Stimulated activated CD4-positive, alpha-beta T cell treated with anti-CD3 and anti-CD28 coated beads, Interleukin-15, amount 100 ng/mL, for 24 hours (primary cell): ENCODE measurements at regions not wholly inside any gene's neighbourhood (a gene's known extent, or its start where the extent isn't known, plus 50 kb on each side); places are given as distances from the start of the nearest gene placed in this dataset.
"Not testable (repeated sequence)": the region's sequence is repeated elsewhere in the genome, so short reads cannot be mapped to it uniquely, and the experiment has no call there.

ENCODE experiments used
- DNase-seq: peaks from one replicate; pipeline ENCODE4 v3.0.0-alpha.2; 2020

DNA sequence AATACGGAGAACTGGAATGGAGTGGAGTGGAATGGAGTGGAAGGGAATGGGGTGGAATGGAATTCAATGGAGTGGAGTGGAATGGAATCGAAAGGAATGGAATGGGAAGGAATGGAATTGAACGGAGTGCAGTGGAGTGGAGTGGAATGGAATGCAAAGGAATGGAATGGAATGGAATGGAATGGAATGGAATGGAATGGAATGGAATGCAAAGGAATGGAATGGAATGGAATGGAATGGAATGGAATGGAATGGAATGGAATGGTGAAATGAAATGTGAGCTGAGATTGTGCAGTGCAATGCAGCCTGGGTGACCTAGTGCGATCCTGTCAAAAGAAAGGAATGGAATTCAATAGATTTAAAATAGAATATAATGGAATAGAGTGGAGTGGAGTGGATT is 357.3 kb upstream of the WSB1 start:
- not testable (repeated sequence) for DNase-seq

DNA sequence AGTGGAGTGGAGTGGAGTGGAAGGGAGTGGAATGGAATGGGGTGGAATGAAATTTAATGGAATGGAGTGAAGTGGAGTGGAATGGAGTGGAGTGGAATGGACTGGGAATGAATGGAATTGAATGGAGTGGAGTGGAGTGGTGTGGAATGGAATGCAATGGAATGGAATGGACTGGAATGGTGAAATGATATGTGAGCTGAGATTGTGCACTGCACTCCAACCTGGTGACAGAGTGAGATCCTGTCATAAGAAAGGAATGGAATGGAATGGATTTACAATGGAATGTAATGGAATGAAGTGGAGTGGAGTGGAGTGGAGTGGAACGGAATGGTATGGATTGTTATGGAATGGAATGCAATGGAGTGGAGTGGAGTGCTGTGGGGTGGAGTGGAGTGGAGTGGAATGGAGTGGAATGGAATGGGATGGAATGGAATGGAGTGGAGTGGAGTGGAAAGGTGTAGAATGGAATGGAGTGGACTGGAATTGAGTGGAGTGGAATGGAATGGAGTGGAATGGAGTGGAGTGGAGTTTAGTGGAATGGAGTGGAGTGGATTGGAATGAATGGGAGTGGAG is 356.1 kb upstream of the WSB1 start:
- DNase-seq: not testable (repeated sequence)

DNA sequence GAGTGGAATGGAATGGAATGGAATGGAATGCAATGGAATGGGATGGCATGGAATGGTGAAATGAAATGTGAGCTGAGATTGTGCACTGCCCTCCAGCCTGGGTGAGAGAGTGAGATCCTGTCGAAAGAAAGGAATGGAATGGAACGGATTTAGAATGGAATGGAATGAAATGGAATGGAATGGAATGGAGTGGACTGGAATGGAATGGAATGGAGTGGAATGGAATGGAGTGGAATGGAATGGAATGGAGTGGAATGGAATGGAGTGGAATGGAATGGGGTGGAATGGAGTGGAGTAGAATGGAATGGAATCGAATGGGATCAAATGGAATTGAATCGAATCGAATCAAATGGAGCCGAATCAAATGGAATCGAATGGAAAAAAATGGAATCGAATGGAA is 354.2 kb upstream of the WSB1 start:
- not testable (repeated sequence) for DNase-seq

DNA sequence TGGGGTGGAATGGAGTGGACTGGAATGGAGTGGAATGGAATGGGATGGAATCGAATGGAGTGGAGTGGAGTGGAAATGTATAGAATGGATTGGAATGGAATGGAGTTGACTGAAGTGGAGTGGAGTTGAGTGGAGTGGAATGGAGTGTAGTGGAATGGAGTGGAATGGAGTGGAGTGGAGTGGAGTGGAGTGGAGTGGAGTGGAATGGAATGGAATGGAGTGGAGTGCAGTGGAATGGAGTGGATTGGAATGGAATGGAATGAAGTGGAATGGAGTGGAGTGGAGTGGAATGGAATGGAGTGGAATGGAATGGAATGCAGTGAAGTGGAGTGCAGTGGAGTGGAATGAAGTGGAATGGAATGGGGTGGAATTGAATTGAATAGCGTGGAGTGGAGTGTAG is 353.3 kb upstream of the WSB1 start:
- not testable (repeated sequence) for DNase-seq

DNA sequence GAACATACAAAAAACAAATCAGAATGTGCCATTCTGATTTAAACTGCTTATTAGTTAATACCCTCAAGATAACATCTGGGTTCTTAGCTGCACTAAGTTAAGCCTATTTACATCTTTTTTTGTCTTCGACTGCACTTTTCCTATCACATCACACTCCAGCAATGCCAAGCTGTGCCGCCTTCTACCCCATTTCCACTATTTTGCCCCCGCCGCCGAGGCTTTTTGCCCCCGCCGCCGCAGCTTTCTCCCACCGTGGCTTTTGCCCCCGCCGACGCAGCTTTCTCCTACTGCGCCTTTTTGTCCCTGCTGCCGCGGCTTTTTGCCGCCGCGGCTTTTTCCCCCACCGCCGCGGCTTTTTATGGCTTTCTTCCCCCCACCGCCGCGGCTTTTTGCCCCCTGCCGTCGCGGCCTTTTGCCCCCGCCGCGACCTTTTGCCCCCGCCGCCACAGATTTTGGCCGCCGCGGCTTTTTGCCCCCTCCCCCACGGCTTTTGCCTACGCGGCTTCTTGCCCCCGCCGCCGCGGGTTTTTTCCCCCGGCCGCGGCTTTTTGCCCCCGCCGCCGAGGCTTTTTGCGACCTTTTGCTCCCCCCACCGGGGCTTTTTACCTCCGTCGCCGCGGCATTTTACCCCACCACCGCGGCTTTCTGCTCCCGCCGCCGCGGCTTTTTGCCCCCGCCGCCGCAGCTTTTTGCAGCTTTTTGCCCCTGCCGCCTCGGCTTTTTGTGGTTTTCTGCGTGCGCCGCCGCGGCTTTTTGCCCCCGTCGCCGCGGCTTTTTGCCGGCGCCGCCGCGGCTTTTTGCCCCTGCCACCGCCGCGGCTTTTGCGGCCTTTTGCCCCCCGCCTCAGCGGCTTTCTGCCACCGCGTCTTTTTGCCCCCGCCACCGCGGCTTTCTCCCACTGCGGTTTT is 331.4 kb upstream of the WSB1 start:
- DNase-seq: no peak

DNA sequence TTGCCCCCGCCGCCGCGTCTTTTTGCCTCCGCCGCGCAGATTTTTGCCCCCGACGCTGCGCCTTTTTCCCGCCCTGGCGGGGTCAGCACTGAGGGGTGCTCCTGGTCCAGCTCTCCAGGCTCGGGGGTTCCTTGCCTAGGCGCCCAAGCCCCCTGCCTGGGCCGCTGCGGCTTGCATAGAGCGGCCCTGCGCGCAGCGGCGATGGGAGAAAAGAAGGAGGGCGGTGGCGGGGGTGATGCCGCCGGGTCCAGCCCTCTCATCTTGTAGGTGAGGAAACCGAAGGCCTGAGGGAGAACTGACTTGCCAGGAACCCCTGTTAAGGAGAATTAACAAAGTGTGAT is 330.8 kb upstream of the WSB1 start:
- DNase-seq: no peak

DNA sequence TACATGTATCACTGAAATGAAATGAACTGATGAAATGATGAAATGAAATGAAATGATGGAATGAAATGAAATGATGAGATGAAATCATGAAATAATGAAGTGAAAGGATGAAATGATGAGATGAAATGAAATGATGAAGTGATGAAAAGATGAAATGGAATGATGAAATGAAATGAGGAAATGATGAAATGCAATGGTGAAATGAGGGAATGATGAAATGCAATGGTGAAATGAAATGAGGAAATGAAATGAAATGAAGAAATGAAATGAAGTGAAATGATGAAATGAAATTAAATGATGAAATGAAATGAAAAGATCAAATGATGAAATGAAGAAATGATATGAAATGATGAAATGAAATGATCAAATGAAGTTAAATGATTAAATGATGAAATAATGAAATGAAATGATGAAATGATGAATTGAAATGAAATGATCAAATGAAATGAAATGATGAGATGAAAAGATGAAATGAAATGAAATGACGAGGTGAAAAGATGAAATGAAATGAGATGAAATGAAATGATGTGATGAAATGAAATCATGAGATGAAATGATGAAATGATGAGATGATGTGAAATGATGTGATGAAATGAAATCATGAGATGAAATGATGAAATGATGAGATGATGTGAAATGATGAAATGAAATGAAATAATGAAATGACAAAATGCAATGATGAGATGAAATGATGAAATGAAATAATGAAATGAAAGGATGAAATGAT is 327.9 kb upstream of the WSB1 start:
- DNase-seq: not testable (repeated sequence)

DNA sequence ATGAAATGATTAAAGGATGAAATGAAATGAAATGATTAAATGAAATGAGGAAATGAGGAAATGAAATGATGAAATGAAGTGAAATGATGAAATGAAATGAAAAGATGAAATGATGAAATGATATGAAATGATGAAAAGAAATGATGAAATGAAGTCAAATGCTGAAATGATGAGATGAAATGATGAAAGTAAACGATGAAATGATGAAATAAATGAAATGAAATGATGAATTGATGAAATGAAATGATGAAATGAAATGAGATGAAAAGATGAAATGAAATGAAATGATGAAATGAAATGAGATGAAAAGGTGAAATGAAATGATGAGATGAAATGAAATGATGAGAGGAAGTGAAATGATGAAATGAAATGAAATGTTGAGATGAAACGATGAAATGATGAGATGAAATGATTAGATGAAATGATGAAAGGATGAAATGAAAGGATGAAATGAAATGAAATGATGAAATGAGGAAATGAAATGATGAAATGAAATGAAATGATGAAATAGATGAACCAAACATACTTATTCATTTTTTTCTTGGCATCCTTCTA is 327.2 kb upstream of the WSB1 start:
- DNase-seq: not testable (repeated sequence)

DNA sequence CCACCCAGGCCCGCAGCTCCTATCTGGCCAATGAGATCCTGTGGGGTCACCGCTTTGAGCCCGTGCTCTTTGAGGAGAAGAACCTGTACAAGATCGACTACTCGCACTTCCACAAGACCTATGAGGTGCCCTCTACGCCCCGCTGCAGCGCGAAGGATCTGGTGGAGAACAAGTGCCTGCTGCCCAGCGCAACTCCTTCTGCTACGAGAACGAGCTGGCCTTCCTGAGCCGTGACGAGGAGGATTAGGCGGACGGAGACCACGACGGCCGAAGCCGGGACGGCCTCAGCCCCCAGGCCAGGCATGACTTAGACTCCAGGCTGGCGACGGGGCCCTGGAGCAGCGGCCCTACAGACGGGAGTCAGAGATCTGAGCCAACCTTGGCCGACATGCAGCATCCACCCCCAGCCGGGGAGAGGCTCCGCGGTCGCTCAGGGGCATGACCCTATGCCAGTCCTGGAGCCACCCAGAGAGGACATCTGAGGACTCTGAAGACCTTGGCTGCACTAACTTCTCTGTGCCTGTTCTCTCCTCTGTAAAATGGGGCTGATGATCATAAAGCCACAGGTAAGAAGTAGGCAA is 312.0 kb upstream of the WSB1 start:
- DNase-seq: not testable (repeated sequence)

DNA sequence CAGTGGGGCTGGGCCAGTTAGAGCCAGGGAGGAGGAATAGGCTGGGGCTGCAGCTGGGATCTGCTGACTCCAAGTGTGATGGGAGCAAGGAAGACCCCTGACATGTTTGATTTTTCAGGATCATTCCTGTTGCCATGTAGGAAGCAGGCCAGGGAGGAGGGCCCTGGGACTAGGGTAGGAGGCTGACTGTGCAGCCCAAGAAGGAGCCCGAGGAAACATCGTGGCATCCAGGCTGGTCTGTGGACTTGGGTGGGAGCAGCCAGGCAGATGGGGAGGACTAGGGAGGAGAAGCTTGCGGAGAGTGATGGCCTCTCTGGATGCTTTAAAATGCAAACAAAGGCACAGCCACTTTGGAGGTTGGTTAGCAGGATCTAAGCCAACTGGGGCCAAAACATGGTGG is 311.4 kb upstream of the WSB1 start:
- DNase-seq: not testable (repeated sequence)

DNA sequence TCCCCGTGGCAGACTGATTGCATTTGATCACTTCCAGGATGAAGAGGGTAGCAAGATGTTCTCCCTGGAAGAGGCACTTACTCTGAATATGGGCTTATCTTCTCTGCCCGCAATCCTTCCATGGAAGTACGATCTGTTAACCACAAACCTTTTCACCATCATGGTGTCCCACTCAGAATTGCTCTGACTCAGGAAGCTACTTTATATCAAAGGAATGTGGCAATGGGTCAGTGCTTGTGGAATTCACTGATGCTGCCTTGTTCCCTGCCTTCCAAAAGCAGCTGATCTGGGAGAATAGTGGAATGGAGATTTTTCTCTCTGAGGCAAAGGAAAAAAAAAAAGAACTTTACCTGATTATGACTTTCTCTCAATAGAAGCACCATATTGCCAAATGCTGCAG is 306.1 kb upstream of the WSB1 start:
- DNase-seq: not testable (repeated sequence)

DNA sequence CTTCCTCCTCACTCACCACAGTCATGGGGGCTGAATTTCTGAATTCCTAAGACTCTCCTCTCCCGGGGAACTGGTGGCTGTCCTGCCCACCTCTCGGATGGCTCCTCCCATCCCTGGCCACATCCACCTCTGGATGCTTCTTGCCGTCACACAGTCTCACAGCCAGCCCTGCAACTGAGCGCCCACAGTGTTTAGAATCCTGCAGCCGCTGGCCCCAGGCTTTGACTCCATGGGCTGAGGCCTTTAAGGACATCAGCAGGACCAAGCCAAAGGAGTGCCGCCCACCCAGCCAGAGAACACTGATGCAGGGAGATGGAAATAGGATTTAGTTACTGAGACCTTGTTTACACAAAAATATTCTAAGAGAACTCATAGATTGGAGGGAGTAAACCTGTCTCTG is 299.3 kb upstream of the WSB1 start:
- not testable (repeated sequence) for DNase-seq

DNA sequence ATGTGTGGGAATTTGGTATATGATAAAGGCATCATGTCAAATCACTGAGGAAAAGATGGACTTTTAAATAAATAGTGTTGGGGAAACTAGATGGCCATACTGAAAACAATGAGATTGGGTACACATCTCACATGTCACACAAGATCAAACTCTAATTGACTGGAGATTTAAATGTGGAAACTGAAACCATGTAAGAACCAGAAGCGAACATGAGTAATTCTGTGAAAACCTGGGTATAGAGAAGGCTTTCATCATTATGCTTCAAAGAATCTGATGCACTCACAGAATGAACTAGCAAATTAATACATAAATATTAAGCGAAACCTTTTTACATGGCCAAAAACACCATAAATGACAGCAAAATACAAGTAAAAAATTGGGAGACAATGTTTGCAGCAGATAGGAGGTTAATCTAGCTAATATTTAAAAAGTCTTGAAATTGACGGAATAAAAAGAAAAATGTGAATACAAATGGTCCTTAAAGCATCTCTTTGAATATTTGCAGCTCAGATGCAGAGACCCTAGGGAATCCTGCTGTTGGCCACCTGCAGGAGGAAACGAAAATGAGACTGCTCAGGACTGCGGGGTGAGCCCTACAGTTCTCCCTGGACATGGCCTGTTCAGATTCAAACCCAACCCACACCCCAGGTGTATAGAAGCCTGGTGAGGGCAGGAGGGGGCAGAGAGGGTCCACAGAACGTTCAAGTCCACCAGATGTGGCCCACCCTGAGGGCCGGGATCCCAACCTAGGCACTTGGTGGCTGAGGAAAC is 297.6 kb upstream of the WSB1 start:
- not testable (repeated sequence) for DNase-seq

DNA sequence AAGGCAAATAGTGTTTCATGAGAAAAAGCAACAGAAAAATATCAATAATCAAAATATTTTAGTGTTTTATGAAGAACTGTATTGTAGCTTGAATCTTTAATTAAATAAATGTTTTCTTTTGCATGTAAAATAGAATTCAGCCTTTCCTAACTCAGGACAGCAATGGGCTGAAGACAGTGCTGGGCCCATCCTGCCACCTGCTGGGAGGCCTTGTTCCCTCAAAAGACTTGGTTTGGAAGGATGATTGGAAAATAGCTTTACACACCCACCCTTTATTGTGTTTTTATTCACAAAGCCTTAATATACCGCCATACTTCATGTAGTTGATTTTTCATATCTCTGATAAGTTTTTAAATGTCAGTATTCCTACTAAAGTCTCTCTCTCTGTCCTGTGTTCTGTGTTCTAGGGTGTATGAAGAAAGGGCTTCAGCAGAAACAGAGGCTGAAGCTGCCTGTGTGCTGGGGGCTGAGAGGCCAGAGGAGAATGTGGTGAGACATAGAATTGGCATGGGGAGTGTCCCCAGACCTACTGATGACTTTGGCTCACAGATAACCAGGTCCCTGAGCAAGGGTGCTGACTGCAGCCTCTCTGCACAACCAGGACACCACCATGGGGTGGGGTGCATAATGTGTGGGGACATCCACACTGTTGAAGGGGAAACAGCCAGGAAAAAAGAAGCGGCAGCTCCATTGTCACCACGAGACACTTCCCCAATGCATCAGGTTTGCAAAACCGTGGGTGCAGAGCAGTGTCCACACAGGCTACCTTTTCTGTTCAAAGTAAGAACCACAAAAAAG is 286.0 kb upstream of the WSB1 start:
- DNase-seq: not testable (repeated sequence)

DNA sequence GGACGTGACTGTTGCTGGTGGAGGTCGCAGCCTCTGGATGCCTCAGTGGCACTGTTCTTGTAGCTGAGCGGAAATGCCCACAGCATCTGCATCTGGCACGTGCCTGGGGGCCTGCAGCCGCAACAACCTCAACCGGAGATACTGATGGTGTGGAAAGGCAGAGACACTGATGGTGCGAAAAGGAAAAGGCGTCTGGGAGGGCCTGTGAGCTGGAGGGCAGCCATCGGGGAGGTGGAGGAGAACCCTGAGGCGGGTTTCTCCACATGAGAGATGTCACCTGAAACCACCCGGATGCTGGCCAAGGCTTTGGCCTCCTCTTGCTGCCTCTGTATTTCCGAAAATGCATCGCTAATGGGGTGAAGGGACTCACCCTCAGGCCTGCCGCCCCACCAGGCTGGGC is 284.8 kb upstream of the WSB1 start:
- no peak for DNase-seq

DNA sequence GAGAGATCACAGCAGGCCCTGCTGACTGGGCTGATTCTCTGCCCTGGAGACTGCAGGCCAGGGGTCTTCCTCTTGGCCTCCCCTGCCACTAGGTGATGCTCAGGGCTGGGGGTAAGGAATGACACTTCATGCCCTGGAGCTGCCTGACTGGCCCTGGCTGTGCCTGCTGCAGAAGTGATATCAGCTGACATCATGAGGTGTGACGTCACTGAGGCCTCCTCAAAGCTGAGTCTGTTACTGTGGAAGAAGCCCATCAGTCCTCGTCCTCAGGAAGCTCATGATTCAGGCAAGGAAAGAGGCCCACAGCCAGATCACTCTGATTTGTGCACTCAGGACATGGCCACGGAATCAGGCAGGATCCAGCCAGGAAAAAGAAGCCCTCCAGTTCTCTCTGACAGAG is 283.8 kb upstream of the WSB1 start:
- not testable (repeated sequence) for DNase-seq

DNA sequence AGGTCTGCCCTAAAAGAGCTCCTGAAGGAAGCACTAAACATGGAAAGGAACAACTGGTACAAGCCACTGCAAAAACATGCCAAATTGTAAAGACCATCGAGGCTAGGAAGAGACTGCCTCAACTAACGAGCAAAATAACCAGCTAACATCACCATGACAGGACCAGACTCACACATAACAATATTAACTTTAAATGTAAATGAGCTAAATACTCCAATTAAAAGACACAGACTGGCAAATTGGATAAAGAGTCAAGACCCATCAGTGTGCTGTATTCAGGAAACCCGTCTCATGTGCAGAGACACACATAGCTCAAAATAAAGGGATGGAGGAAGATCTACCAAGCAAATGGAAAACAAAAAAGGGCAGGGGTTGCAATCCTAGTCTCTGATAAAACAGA is 263.4 kb upstream of the WSB1 start:
- not testable (repeated sequence) for DNase-seq

DNA sequence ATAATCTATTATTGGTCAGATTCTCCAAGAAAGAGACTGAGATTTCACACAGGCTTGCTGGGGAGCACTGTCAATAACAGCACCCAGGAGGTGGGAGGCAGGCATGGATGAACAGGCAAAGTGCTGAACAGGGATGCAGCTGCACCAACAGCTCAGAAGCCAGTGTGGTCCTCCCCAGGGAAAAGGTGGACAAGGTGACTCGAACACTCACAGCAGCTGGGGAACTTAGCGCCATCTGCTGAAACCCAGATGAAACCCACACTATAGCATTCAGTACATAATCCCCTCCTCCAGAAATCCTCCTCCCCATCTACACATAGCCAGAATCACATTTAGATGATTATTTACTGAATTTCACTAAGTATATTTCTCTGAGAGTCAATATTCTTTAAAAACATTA is 255.2 kb upstream of the WSB1 start:
- peak; percentile 4 for DNase-seq

DNA sequence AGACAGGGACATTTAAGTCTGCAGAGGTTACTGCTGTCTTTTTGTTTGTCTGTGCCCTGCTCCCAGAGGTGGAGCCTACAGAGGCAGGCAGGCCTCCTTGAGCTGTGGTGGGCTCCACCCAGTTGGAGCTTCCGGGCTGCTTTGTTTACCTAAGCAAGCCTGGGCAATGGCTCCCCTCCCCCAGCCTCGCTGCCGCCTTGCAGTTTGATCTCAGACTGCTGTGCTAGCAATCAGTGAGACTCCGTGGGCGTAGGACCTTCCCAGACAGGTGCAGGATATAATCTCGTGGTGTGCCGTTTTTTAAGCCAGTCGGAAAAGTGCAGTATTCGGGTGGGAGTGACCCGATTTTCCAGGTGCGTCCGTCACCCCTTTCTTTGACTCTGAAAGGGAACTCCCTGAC is 248.9 kb upstream of the WSB1 start:
- DNase-seq: not testable (repeated sequence)

DNA sequence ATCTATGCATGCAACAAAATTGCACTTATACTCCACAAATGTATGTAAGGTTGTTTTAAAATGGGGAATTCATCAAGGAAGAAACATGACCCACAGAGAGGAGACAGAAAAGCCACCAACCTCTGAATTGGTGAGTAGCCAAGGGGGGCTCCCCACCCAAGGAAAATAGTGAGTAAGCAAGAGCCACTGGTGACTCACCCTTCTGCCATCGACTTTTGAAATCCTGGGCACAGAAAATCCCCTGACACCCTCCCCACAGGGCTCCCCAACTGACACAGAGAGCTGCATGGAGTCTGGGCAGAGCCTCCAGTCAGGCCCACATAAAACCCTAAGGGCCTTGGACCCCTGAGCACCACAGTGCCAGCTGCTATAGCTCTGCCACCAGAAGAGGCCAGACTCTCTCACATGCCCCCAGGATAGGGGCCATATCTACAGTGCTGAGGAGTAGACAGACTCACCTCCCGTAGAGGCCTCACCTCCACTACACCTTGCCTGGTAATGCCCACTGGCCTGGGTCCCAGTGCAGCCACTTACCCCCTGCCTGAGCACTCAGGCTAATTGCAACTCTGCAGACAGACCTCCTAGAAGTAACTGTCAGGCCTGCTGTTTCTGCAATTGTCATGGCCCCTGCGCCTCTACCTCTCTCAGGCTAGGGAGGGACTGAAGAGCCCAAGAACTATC is 244.7 kb upstream of the WSB1 start:
- DNase-seq: peak; percentile 16

DNA sequence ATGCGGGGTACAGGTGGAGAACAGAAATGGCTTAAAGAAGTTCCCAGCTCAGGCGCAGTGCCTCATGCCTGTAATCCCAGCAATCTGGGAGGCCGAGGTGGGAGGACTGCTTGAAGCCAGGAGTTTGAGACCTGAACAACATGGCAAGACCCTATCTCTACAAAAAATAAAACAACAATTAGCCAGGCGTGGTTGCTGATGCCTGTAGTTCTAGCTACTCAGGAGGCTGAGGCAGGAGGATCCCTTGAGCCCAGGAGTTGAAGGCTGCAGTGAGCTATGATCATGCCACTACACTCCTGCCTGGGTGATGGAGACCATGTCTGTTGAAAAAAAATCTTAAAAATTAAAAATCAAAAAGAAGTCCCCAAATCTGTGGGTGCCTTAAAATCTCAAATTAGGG is 228.3 kb upstream of the WSB1 start:
- no peak for DNase-seq
